OCI-LY7 (cell line): ENCODE measurements at regions not wholly inside any gene's neighbourhood (a gene's known extent, or its start where the extent isn't known, plus 50 kb on each side); places are given as distances from the start of the nearest gene placed in this dataset.

Source experiments
- BruUV-seq: library from RNA; stranded (reverse); fragments of 400-500 nt; replicated peaks from 2 replicates; lab custom pipeline; 2021; lab: Mats Ljungman, UMichigan
- CTCF ChIA-PET: fragments of 300-600 bp; sonication (Branson Sonifier 250); formaldehyde crosslinking; loops from one replicate; lab custom pipeline; 2022; ENCODE audit warnings: antibody characterized with exemption; ENCODE audit not compliant: unreplicated experiment; lab: Charles Lee
- POLR2A ChIA-PET: fragments of 300-600 bp; sonication (Branson Sonifier 250); formaldehyde crosslinking; loops from one replicate; lab custom pipeline; 2022; ENCODE audit warnings: antibody characterized with exemption; lab: Charles Lee
- DNase-seq: peaks from one replicate; pipeline ENCODE4 v3.0.0-alpha.2; 2015; ENCODE audit warnings: low spot score
- H2AFZ ChIP-seq: fragments of 200-600 bp; sonication (generic), shearing (Covaris generic); 2 replicates; pipeline ENCODE4 v1.6.1; 2014; ENCODE audit warnings: mild to moderate bottlenecking, antibody characterized with exemption, low read length, moderate library complexity
- H3K27ac ChIP-seq: fragments of 200-600 bp; sonication (generic); 2 replicates; pipeline ENCODE4 v1.5.1; 2014; ENCODE audit warnings: mixed run types, low read depth, mild to moderate bottlenecking, moderate library complexity, low read length, inconsistent platforms; ENCODE audit not compliant: poor library complexity, severe bottlenecking
- H3K36me3 ChIP-seq: fragments of 200-600 bp; sonication (generic); 2 replicates; pipeline ENCODE4 v1.6.1; 2014; ENCODE audit warnings: mild to moderate bottlenecking, antibody characterized with exemption, low read length, moderate library complexity, mixed read lengths; ENCODE audit not compliant: insufficient read depth
- H3K4me1 ChIP-seq: fragments of 200-600 bp; sonication (generic); 2 replicates; pipeline ENCODE4 v1.5.1; 2014; ENCODE audit warnings: mild to moderate bottlenecking, low read length; ENCODE audit not compliant: insufficient read depth, poor library complexity, severe bottlenecking
- H3K4me2 ChIP-seq: fragments of 200-600 bp; sonication (generic); 2 replicates; pipeline ENCODE4 v1.6.1; 2014; ENCODE audit warnings: mild to moderate bottlenecking, low read length
- H3K4me3 ChIP-seq: fragments of 200-600 bp; sonication (generic); 2 replicates; pipeline ENCODE4 v1.5.1; 2014; ENCODE audit warnings: mild to moderate bottlenecking, low read depth, low read length; ENCODE audit not compliant: poor library complexity, severe bottlenecking
- H3K79me2 ChIP-seq: fragments of 200-600 bp; sonication (generic); 2 replicates; pipeline ENCODE4 v1.6.1; 2016; ENCODE audit warnings: low read depth, mild to moderate bottlenecking, low read length, moderate library complexity, mixed read lengths; ENCODE audit not compliant: insufficient read depth
- H3K9me2 ChIP-seq: fragments of 200-600 bp; sonication (generic); 2 replicates; pipeline ENCODE4 v1.6.1; 2016; ENCODE audit warnings: mild to moderate bottlenecking, low read length, mixed read lengths; ENCODE audit not compliant: insufficient read depth
- H3K9me3 ChIP-seq: fragments of 200-600 bp; sonication (generic); 2 replicates; pipeline ENCODE4 v1.6.1; 2014; ENCODE audit warnings: mild to moderate bottlenecking, mixed run types, low read length, mixed read lengths
- H4K20me1 ChIP-seq: fragments of 200-600 bp; sonication (generic); 2 replicates; pipeline ENCODE4 v1.6.1; 2014; ENCODE audit warnings: mild to moderate bottlenecking, antibody characterized with exemption, low read length, moderate library complexity, mixed read lengths; ENCODE audit not compliant: insufficient read depth
- EZH2phosphoT487 ChIP-seq: fragments of 200-600 bp; sonication (generic); IDR thresholded peaks from 2 replicates; pipeline ENCODE4 v1.6.1; 2018; ENCODE audit warnings: low read depth, borderline replicate concordance, mild to moderate bottlenecking, mixed run types, antibody characterized with exemption, low read length, moderate library complexity, mixed read lengths
- intact Hi-C: fragments of 100-400 bp; cut with micrococcal nuclease; formaldehyde crosslinking; loops from one replicate; pipeline ENCODE4 v1.10.0; 2022; ENCODE audit not compliant: unreplicated experiment
- TF ChIP-seq, protein P1 (sequence below): fragments of 200-600 bp; sonication (generic); conservative IDR thresholded peaks from 2 replicates; pipeline ENCODE4 v1.5.1; 2014; ENCODE audit warnings: mild to moderate bottlenecking, antibody characterized with exemption, low read length, moderate library complexity, mixed read lengths

DNA sequence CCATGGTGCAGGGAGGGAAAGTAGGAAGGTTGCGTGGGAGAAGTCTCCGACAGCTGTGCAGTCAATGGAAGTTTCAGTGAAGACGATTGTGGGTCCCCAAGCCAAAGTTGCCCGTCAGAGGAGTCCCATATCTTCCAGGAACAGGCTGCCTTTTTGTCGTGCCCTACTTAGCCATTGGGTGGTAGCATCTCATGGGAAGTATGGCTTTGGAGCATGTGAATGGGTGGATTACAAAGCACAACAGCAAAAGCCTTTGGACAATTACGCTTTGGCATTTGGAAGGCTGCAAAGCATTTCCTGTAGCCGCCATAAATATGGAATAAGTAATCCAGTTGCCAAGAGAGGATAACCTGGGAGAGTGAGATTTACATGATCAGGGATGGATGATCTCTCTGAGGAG, 300.7 kb upstream of the BOD1L1 start:
- intact Hi-C loops = no loop called here
- CTCF ChIA-PET = no interaction called here
- no peak overlapping the region for H2AFZ ChIP-seq

DNA sequence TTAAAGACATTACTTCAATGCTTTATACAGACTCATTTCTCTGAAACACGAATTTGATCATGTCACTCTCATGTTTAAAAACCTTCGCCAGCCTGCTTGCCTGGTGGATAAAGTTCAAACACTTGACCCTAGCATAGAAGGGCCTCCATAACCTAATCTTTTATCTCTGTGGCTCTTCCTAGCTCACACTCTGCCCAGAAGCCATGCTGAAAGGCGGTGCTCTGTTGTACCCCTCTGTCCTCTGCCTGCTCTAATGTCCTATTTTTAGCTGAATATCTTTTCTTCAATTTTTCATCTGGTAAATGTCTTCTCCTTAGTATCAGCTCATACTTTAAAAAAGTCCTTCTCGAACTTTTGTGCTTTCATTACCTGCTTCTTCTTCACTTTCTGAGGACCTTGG, 302.6 kb upstream of the BOD1L1 start:
- H3K9me2 ChIP-seq = no peaks in the 10 kb centered on the region
- no peak for DNase-seq
- CTCF ChIA-PET = no interaction called here

More for the DNA sequence above, 300.7 kb upstream of the BOD1L1 start:
- Histone ChIP-seq H3K4me1 (no peaks in the 10 kb centered on the region), H3K36me3 (no peaks in the 10 kb centered on the region), H3K4me3 (no peak overlapping the region), H3K9me2 (no peaks in the 10 kb centered on the region), H3K9me3 (no peaks in the 10 kb centered on the region), H3K79me2 (no peaks in the 10 kb centered on the region), H3K27ac (no peak overlapping the region), H3K4me2 (no peak overlapping the region), H4K20me1 (no peaks in the 10 kb centered on the region)
- POLR2A ChIA-PET = no interaction called here
- no TSS peak for BruUV-seq
- TF ChIP-seq, protein P1, sequence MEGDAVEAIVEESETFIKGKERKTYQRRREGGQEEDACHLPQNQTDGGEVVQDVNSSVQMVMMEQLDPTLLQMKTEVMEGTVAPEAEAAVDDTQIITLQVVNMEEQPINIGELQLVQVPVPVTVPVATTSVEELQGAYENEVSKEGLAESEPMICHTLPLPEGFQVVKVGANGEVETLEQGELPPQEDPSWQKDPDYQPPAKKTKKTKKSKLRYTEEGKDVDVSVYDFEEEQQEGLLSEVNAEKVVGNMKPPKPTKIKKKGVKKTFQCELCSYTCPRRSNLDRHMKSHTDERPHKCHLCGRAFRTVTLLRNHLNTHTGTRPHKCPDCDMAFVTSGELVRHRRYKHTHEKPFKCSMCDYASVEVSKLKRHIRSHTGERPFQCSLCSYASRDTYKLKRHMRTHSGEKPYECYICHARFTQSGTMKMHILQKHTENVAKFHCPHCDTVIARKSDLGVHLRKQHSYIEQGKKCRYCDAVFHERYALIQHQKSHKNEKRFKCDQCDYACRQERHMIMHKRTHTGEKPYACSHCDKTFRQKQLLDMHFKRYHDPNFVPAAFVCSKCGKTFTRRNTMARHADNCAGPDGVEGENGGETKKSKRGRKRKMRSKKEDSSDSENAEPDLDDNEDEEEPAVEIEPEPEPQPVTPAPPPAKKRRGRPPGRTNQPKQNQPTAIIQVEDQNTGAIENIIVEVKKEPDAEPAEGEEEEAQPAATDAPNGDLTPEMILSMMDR = no peak
- TF ChIP-seq EZH2phosphoT487 = no peak
- no peak for DNase-seq

DNA sequence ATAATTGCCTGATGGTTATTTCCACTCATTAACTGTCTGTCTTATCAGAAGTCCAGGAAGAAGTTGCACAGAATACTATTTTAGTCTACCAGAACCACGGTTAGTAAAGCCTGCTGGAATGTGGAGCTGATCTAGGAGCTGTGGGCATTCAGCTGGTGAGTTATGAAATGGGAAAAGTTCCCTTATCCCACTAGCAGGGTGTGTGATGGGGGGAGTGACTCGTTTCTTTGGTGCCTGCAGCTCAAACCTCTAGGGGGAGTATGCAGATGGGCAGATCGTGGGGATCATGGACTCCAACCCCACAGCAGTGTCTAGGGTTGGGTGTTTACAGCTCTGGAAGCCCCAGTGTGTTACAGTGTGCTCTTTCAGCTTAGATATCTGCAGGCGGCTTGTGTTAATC, 305.7 kb upstream of the BOD1L1 start:
- Histone ChIP-seq H3K4me2 (no peak overlapping the region), H3K9me3 (no peaks in the 10 kb centered on the region), H3K4me1 (no peaks in the 10 kb centered on the region), H3K4me3 (no peak overlapping the region), H3K27ac (no peak overlapping the region), H4K20me1 (no peaks in the 10 kb centered on the region), H3K79me2 (no peaks in the 10 kb centered on the region), H2AFZ (no peak overlapping the region), H3K36me3 (no peaks in the 10 kb centered on the region), H3K9me2 (no peaks in the 10 kb centered on the region)
- TF ChIP-seq, protein P1 = peak; percentile 36
- no peak for TF ChIP-seq EZH2phosphoT487
- no peak for DNase-seq
- no TSS peak for BruUV-seq
- CTCF ChIA-PET = no interaction called here
- intact Hi-C loops = no loop called here
- POLR2A ChIA-PET = interaction anchor here (0.7 kb wide), 1 partner anchor 32 kb away, joined by 3 read pairs; no protein-coding TSS in a partner anchor

More for the DNA sequence above, 302.6 kb upstream of the BOD1L1 start:
- intact Hi-C loops = no loop called here
- Histone ChIP-seq H3K4me3 (no peak overlapping the region), H3K27ac (no peak overlapping the region), H4K20me1 (no peaks in the 10 kb centered on the region), H3K79me2 (no peaks in the 10 kb centered on the region), H3K4me2 (no peak overlapping the region), H2AFZ (no peak overlapping the region), H3K9me3 (no peaks in the 10 kb centered on the region), H3K36me3 (no peaks in the 10 kb centered on the region), H3K4me1 (no peaks in the 10 kb centered on the region)
- no peak for TF ChIP-seq EZH2phosphoT487
- TF ChIP-seq, protein P1 = no peak
- POLR2A ChIA-PET = no interaction called here
- no TSS peak for BruUV-seq
